SK-N-SH treated with all-trans-retinoic acid at 6 μM for 48 hours (cell line): ENCODE measurements at regions not wholly inside any gene's neighbourhood (a gene's known extent, or its start where the extent isn't known, plus 50 kb on each side); places are given as distances from the start of the nearest gene placed in this dataset.

ENCODE experiments used
- ATAC-seq: fragments of 200-7000 bp; cut with Tn5 transposase; 3 replicates; pipeline ENCODE4 v1.9.1; 2020; ENCODE audit warnings: mild to moderate bottlenecking, moderate library complexity
- ARNTL ChIP-seq: fragments of 450-650 bp; formaldehyde crosslinking; IDR thresholded peaks from 2 replicates; pipeline ENCODE4 v1.5.0; 2020; ENCODE audit warnings: low read depth, mild to moderate bottlenecking, moderate library complexity, borderline replicate concordance
- BACH2 ChIP-seq: fragments of 250-450 bp; sonication (Bioruptor Pico); IDR thresholded peaks from 2 replicates; pipeline ENCODE4 v1.9.0; 2021; ENCODE audit warnings: mild to moderate bottlenecking, borderline replicate concordance
- CSDC2 ChIP-seq: fragments of 250-450 bp; sonication (Bioruptor Pico); IDR thresholded peaks from 2 replicates; pipeline ENCODE4 v1.5.0; 2020; ENCODE audit warnings: mild to moderate bottlenecking, moderate library complexity
- ESRRG ChIP-seq: fragments of 250-450 bp; sonication (Bioruptor Pico); IDR thresholded peaks from 2 replicates; pipeline ENCODE4 v1.6.1; 2021; ENCODE audit warnings: mild to moderate bottlenecking
- ISL1 ChIP-seq: fragments of 250-450 bp; sonication (Bioruptor Pico); IDR thresholded peaks from 2 replicates; pipeline ENCODE4 v2.1.2; 2022; ENCODE audit warnings: mild to moderate bottlenecking, moderate library complexity
- OSR1 ChIP-seq: fragments of 250-450 bp; sonication (Bioruptor Pico); IDR thresholded peaks from 2 replicates; pipeline ENCODE4 v1.8.0; 2022; ENCODE audit warnings: moderate library complexity, mild to moderate bottlenecking, inconsistent platforms
- PPARA ChIP-seq: fragments of 250-450 bp; sonication (Bioruptor Pico); IDR thresholded peaks from 2 replicates; pipeline ENCODE4 v1.5.0; 2020; ENCODE audit warnings: mild to moderate bottlenecking, borderline replicate concordance
- RARB ChIP-seq: fragments of 250-450 bp; sonication (Bioruptor Pico); IDR thresholded peaks from 2 replicates; pipeline ENCODE4 v1.8.0; 2021; ENCODE audit warnings: mild to moderate bottlenecking, moderate library complexity
- SNAI2 ChIP-seq: fragments of 250-450 bp; sonication (Bioruptor Pico); IDR thresholded peaks from 2 replicates; pipeline ENCODE4 v1.5.0; 2020; ENCODE audit warnings: mild to moderate bottlenecking, moderate library complexity
- TCF4 ChIP-seq: fragments of 250-450 bp; sonication (Bioruptor Pico); IDR thresholded peaks from 2 replicates; pipeline ENCODE4 v1.8.0; 2021; ENCODE audit warnings: mild to moderate bottlenecking, moderate library complexity, borderline replicate concordance
- TOX ChIP-seq: fragments of 250-450 bp; sonication (Bioruptor Pico); IDR thresholded peaks from 2 replicates; pipeline ENCODE4 v1.8.0; 2021; ENCODE audit warnings: mild to moderate bottlenecking, moderate library complexity, borderline replicate concordance
- ZFP3 ChIP-seq: fragments of 250-450 bp; sonication (Bioruptor Pico); IDR thresholded peaks from 2 replicates; pipeline ENCODE4 v1.5.0; 2020; ENCODE audit warnings: mild to moderate bottlenecking, moderate library complexity
- ZNF70 ChIP-seq: fragments of 450-650 bp; formaldehyde crosslinking; IDR thresholded peaks from 2 replicates; pipeline ENCODE4 v1.5.0; 2020; ENCODE audit warnings: mild to moderate bottlenecking, moderate library complexity
- ZNF8 ChIP-seq: fragments of 450-650 bp; formaldehyde crosslinking; IDR thresholded peaks from 2 replicates; pipeline ENCODE4 v1.5.0; 2020; ENCODE audit warnings: mild to moderate bottlenecking, moderate library complexity
- TF ChIP-seq, protein P1 (sequence below): fragments of 250-450 bp; sonication (Bioruptor Pico); IDR thresholded peaks from 2 replicates; pipeline ENCODE4 v1.8.0; 2020; ENCODE audit warnings: mild to moderate bottlenecking, moderate library complexity, borderline replicate concordance
- TF ChIP-seq, protein P2 (sequence below): fragments of 250-450 bp; sonication (Bioruptor Pico); IDR thresholded peaks from 2 replicates; pipeline ENCODE4 v1.8.0; 2021; ENCODE audit warnings: low read depth, mild to moderate bottlenecking, moderate library complexity, borderline replicate concordance
- TF ChIP-seq, protein P3 (sequence below): fragments of 250-450 bp; sonication (Bioruptor Pico); IDR thresholded peaks from 2 replicates; pipeline ENCODE4 v1.5.0; 2020; ENCODE audit warnings: mild to moderate bottlenecking, moderate library complexity
- TF ChIP-seq, protein P4 (sequence below): fragments of 250-450 bp; sonication (Bioruptor Pico); IDR thresholded peaks from 2 replicates; pipeline ENCODE4 v1.5.1; 2020; ENCODE audit warnings: low read depth, mild to moderate bottlenecking, moderate library complexity
- TF ChIP-seq, protein P5 (sequence below): fragments of 250-450 bp; sonication (Bioruptor Pico); IDR thresholded peaks from 2 replicates; pipeline ENCODE4 v1.5.1; 2021; ENCODE audit warnings: mild to moderate bottlenecking, moderate library complexity

DNA sequence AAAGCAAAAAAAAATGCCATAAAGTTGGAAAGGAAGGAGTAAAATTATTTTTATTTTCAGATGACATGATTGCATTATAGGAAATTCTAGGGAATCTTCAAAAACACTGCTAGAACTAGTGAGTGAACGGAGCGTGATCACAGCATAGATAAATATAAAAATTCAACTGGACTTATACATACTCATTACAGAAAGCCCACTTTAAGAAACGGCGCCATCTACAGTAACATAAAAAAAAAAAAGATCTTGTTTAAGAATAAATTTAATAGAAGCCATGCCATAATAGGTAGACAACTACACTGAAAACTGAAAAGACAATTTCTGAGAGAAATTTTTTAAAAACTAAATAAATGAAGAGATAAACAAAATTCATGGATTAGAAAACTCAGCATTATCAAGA is 623.1 kb upstream of the MGMT start:
- no peak for ATAC-seq
- TF ChIP-seq OSR1 (CRISPR knock-in tag) (no peak), ARNTL (no peak), PPARA (CRISPR knock-in tag) (no peak), ZNF70 (CRISPR knock-in tag) (no peak), ZNF8 (CRISPR knock-in tag) (no peak), TOX (no peak), RARB (no peak), ESRRG (CRISPR knock-in tag) (no peak), ZFP3 (CRISPR knock-in tag) (no peak), BACH2 (CRISPR knock-in tag) (no peak)
- TF ChIP-seq, protein P1, sequence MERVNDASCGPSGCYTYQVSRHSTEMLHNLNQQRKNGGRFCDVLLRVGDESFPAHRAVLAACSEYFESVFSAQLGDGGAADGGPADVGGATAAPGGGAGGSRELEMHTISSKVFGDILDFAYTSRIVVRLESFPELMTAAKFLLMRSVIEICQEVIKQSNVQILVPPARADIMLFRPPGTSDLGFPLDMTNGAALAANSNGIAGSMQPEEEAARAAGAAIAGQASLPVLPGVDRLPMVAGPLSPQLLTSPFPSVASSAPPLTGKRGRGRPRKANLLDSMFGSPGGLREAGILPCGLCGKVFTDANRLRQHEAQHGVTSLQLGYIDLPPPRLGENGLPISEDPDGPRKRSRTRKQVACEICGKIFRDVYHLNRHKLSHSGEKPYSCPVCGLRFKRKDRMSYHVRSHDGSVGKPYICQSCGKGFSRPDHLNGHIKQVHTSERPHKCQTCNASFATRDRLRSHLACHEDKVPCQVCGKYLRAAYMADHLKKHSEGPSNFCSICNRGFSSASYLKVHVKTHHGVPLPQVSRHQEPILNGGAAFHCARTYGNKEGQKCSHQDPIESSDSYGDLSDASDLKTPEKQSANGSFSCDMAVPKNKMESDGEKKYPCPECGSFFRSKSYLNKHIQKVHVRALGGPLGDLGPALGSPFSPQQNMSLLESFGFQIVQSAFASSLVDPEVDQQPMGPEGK (CRISPR knock-in tag): no peak
- TF ChIP-seq, protein P2, sequence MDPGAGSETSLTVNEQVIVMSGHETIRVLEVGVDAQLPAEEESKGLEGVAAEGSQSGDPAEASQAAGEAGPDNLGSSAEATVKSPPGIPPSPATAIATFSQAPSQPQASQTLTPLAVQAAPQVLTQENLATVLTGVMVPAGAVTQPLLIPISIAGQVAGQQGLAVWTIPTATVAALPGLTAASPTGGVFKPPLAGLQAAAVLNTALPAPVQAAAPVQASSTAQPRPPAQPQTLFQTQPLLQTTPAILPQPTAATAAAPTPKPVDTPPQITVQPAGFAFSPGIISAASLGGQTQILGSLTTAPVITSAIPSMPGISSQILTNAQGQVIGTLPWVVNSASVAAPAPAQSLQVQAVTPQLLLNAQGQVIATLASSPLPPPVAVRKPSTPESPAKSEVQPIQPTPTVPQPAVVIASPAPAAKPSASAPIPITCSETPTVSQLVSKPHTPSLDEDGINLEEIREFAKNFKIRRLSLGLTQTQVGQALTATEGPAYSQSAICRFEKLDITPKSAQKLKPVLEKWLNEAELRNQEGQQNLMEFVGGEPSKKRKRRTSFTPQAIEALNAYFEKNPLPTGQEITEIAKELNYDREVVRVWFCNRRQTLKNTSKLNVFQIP (CRISPR knock-in tag): no peak
- TF ChIP-seq, protein P3, sequence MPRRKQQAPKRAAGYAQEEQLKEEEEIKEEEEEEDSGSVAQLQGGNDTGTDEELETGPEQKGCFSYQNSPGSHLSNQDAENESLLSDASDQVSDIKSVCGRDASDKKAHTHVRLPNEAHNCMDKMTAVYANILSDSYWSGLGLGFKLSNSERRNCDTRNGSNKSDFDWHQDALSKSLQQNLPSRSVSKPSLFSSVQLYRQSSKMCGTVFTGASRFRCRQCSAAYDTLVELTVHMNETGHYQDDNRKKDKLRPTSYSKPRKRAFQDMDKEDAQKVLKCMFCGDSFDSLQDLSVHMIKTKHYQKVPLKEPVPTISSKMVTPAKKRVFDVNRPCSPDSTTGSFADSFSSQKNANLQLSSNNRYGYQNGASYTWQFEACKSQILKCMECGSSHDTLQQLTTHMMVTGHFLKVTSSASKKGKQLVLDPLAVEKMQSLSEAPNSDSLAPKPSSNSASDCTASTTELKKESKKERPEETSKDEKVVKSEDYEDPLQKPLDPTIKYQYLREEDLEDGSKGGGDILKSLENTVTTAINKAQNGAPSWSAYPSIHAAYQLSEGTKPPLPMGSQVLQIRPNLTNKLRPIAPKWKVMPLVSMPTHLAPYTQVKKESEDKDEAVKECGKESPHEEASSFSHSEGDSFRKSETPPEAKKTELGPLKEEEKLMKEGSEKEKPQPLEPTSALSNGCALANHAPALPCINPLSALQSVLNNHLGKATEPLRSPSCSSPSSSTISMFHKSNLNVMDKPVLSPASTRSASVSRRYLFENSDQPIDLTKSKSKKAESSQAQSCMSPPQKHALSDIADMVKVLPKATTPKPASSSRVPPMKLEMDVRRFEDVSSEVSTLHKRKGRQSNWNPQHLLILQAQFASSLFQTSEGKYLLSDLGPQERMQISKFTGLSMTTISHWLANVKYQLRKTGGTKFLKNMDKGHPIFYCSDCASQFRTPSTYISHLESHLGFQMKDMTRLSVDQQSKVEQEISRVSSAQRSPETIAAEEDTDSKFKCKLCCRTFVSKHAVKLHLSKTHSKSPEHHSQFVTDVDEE (CRISPR knock-in tag): no peak

DNA sequence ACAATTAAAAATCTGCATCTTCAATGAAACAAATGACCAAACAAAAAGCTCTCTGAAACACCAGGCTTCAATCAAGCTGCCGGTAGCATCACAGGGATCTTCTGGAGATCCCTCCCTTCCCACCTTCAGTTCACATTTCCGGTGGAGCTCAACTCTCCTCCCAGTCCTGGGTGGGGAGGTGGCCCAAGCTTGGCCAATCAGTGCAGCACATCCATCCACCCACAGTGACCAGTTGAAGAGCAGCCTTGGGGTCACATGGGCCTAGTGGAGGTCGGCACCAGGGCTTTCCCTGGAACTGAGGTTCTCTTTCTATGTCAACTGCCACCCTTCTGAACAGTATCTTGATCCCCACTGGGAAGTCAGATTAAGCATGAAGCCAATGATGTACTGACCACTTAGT is 620.1 kb upstream of the MGMT start:
- no peak for ATAC-seq
- TF ChIP-seq ARNTL (no peak), ESRRG (CRISPR knock-in tag) (no peak), TCF4 (CRISPR knock-in tag) (no peak), RARB (no peak), CSDC2 (CRISPR knock-in tag) (no peak), ZNF70 (CRISPR knock-in tag) (no peak), TOX (no peak)
- TF ChIP-seq, protein P4, sequence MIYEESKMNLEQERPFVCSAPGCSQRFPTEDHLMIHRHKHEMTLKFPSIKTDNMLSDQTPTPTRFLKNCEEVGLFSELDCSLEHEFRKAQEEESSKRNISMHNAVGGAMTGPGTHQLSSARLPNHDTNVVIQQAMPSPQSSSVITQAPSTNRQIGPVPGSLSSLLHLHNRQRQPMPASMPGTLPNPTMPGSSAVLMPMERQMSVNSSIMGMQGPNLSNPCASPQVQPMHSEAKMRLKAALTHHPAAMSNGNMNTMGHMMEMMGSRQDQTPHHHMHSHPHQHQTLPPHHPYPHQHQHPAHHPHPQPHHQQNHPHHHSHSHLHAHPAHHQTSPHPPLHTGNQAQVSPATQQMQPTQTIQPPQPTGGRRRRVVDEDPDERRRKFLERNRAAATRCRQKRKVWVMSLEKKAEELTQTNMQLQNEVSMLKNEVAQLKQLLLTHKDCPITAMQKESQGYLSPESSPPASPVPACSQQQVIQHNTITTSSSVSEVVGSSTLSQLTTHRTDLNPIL (CRISPR knock-in tag): no peak
- TF ChIP-seq, all 23 proteins: peak for 0

DNA sequence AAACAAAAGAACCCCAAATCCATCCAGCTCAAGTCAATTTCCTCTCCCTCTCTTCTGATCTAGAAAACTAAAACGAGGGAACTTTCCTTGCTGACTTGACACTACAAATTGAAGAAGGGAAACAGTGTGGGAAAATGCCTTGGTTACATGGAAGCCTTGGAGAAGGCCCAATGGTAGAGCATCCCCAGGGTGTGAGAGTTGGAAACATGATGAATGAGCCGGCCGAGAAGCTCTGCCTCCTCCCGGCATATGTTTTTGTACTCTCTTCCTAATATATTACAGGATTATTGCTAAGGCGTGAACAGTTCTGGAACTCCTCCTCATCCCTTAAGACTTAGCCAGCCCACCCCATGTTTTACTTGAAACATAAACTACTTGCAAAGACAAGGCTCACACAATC is 618.2 kb upstream of the MGMT start:
- ATAC-seq: no peak
- TF ChIP-seq ZNF70 (CRISPR knock-in tag): no peak
- TF ChIP-seq TOX: no peak
- no peak for TF ChIP-seq ISL1
- no peak for TF ChIP-seq SNAI2
- TF ChIP-seq TCF4 (CRISPR knock-in tag): no peak
- TF ChIP-seq, protein P2 (CRISPR knock-in tag): no peak
- no peak for TF ChIP-seq ARNTL
- no peak for TF ChIP-seq BACH2 (CRISPR knock-in tag)
- TF ChIP-seq, protein P1 (CRISPR knock-in tag): no peak
- no peak for TF ChIP-seq RARB
- TF ChIP-seq, protein P5, sequence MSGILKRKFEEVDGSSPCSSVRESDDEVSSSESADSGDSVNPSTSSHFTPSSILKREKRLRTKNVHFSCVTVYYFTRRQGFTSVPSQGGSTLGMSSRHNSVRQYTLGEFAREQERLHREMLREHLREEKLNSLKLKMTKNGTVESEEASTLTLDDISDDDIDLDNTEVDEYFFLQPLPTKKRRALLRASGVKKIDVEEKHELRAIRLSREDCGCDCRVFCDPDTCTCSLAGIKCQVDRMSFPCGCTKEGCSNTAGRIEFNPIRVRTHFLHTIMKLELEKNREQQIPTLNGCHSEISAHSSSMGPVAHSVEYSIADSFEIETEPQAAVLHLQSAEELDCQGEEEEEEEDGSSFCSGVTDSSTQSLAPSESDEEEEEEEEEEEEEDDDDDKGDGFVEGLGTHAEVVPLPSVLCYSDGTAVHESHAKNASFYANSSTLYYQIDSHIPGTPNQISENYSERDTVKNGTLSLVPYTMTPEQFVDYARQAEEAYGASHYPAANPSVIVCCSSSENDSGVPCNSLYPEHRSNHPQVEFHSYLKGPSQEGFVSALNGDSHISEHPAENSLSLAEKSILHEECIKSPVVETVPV (CRISPR knock-in tag): no peak
